Uterus (tissue), 2 donors: ENCODE measurements at regions not wholly inside any gene's neighbourhood (a gene's known extent, or its start where the extent isn't known, plus 50 kb on each side); places are given as distances from the start of the nearest gene placed in this dataset.

ENCODE experiments used
- CTCF ChIP-seq, 4 experiments: fragments of 200-600 bp in 2 of 4; fragments of 450-650 bp in 2 of 4; sonication (generic) in 2 of 4; IDR thresholded peaks; one replicate each; pipeline ENCODE4 v1.5.1; 2016 to 2019; ENCODE audit warnings: antibody characterized with exemption in 4 of 4, mild to moderate bottlenecking in 2 of 4, moderate library complexity in 1 of 4
- POLR2A ChIP-seq, 2 donors: fragments of 450-650 bp; IDR thresholded peaks; one replicate each; pipeline ENCODE4 v1.6.1; 2016; ENCODE audit warnings: antibody characterized with exemption in 2 of 2, mild to moderate bottlenecking in 1 of 2, moderate library complexity in 1 of 2

GRCh38 chr9:95822583-95823431 is 52.7 kb upstream of the ERCC6L2 start:
- no peak for TF ChIP-seq CTCF (IDR thresholded peaks at IDR 0.05)
- TF ChIP-seq POLR2A (IDR thresholded peaks at IDR 0.05) = no peak
